ENCODE measurements at regions not wholly inside any gene's neighbourhood (a gene's known extent, or its start where the extent isn't known, plus 50 kb on each side); places are given as distances from the start of the nearest gene placed in this dataset.

DNA sequence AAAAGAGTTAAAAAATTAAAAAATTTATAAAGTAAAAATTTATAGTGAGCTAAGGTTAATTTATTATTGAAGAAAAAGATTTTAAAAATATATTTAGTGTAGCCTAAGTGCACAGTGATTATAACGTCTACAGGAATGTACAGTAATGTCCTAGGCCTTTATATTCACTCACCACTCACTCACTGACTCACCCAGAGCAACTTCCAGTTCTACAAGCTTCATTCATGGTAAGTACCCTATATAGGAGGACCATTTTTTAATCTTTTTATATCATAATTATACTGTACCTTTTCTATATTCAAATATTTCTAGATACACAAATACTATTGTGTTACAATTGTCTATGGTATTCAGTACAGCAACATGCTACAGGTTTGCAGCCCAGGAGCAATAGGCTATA lies 1623.2 kb downstream of the RPA4 start:
- Histone ChIP-seq H3K18ac (ENCODE audit: low read depth, low read length) (no peak overlapping the region), H3K9me1 (ENCODE audit: insufficient read depth, low read length) (no peaks in the 10 kb centered on the region), H3K14ac (replicated peaks; ENCODE audit: low read depth, low read length) (no peak overlapping the region), H3K79me1 (ENCODE audit: low read depth in 1 of 2, low read length in 2 of 2) (no peaks in the 10 kb centered on the region), H3K9ac (ENCODE audit: low read depth, low read length) (no peak overlapping the region), H3K23ac (ENCODE audit: low read depth, low read length) (no peak overlapping the region), H3K9me3 (ENCODE audit: control insufficient read depth, insufficient read depth, low read length) (no peaks in the 10 kb centered on the region), H4K91ac (ENCODE audit: insufficient read depth, low read depth, low read length) (no peak overlapping the region), H4K20me1 (ENCODE audit: insufficient read depth, low read length) (no peaks in the 10 kb centered on the region), H3K27ac (ENCODE audit: insufficient read depth, low read length) (no peak overlapping the region), H3K56ac (ENCODE audit: extremely low read depth, insufficient read depth, low read length) (no peak overlapping the region), H3K36me3 (ENCODE audit: control insufficient read depth, insufficient read depth, low read length) (no peaks in the 10 kb centered on the region), H2AK5ac (ENCODE audit: low read depth, low read length) (no peak overlapping the region), H2BK120ac (ENCODE audit: low read depth, low read length) (no peak overlapping the region), H2AFZ (replicated peaks; ENCODE audit: low read length, poor library complexity) (no peak overlapping the region), H3K4me2 (ENCODE audit: low read depth, low read length) (no peak overlapping the region), H3K27me3 (ENCODE audit: control insufficient read depth, insufficient read depth, low read length) (no peaks in the 10 kb centered on the region), H3K4me3 (ENCODE audit: insufficient read depth, low read depth, low read length) (no peak overlapping the region), H2BK5ac (ENCODE audit: low read depth, low read length, poor library complexity, severe bottlenecking) (no peak overlapping the region), H4K8ac (ENCODE audit: low read depth in 2 of 2, low read length in 2 of 2) (no peak overlapping the region), H2BK20ac (ENCODE audit: low read depth, low read length) (no peak overlapping the region), H3K4me1 (ENCODE audit: control insufficient read depth, insufficient read depth, low read length) (no peaks in the 10 kb centered on the region), H2BK15ac (ENCODE audit: low read depth, low read length) (no peak overlapping the region), H2AK9ac (replicated peaks; ENCODE audit: low read depth, low read length, poor library complexity) (no peak overlapping the region), H4K5ac (ENCODE audit: low read depth, low read length) (no peak overlapping the region), H3K4ac (ENCODE audit: low read depth, low read length) (no peak overlapping the region)
- BruUV-seq (replicated peaks) = no TSS peak
- in situ Hi-C loops (cut with MboI; ENCODE audit: low sequenced_read_pairs) = no loop called here
- dilution Hi-C loops (cut with HindIII; ENCODE audit: low sequenced_read_pairs, unreplicated experiment) = no loop called here
- DNase-seq = no peak
- TF ChIP-seq USF2 (IDR thresholded peaks at IDR 0.05; ENCODE audit: low read depth, low read length) = no peak
- TF ChIP-seq NFE2L2 (IDR thresholded peaks at IDR 0.05; ENCODE audit: low read depth, low read length) = no peak
- no peak for TF ChIP-seq RCOR1 (IDR thresholded peaks at IDR 0.05; ENCODE audit: insufficient replicate concordance, low read length)
- no peak for TF ChIP-seq MXI1 (IDR thresholded peaks at IDR 0.05; ENCODE audit: borderline replicate concordance, low read depth, low read length)
- no peak for TF ChIP-seq POLR2A (IDR thresholded peaks at IDR 0.05; ENCODE audit: low read depth, low read length)
- no peak for TF ChIP-seq ELK1 (IDR thresholded peaks at IDR 0.05; ENCODE audit: borderline replicate concordance, low read depth, low read length)
- TF ChIP-seq CEBPB (IDR thresholded peaks at IDR 0.05; ENCODE audit: low read depth, low read length) = no peak
- TF ChIP-seq MAZ (IDR thresholded peaks at IDR 0.05; ENCODE audit: borderline replicate concordance, low read depth, low read length) = no peak
- no peak for TF ChIP-seq RFX5 (IDR thresholded peaks at IDR 0.05; ENCODE audit: low read depth, low read length)
- TF ChIP-seq BHLHE40 (IDR thresholded peaks at IDR 0.05; ENCODE audit: low read depth, low read length) = no peak
- no peak for TF ChIP-seq MAFK (IDR thresholded peaks at IDR 0.05; ENCODE audit: low read depth, low read length)
- no peak for TF ChIP-seq SMC3 (IDR thresholded peaks at IDR 0.05; ENCODE audit: low read depth, low read length)
- TF ChIP-seq CHD1 (IDR thresholded peaks at IDR 0.05; ENCODE audit: low read depth, low read length) = no peak
- TF ChIP-seq CTCF (conservative IDR thresholded peaks at IDR 0.05; ENCODE audit: low read depth, low read length) = no peak
- CTCF ChIA-PET = no interaction called here
- no peak for ATAC-seq (ENCODE audit: low read depth)
- intact Hi-C loops (cut with micrococcal nuclease) = no loop called here
- POLR2A ChIA-PET (ENCODE audit: unreplicated experiment) = no interaction called here
- WGBS, 2 experiments (ENCODE audit: extremely low coverage in 2 of 2, insufficient read length in 1 of 2) = no CpG with 5 or more reads among the region's 1 CpG
